AG10803 (cell line): ENCODE measurements at regions not wholly inside any gene's neighbourhood (a gene's known extent, or its start where the extent isn't known, plus 50 kb on each side); places are given as distances from the start of the nearest gene placed in this dataset.
A peak's percentile ranks its signal among the peaks of the same experiment; 100 is the strongest.
"Not testable (repeated sequence)": the region's sequence is repeated elsewhere in the genome, so short reads cannot be mapped to it uniquely, and the experiment has no call there.

Experiments
- DNase-seq: peaks from one replicate; pipeline ENCODE4 v3.0.0; 2010; ENCODE audit warnings: low read depth
- H3K4me3 ChIP-seq: 2 replicates; pipeline ENCODE4 v1.5.1; 2011; ENCODE audit warnings: mild to moderate bottlenecking, low read length, control low read depth
- TF ChIP-seq, protein P1 (sequence below): conservative IDR thresholded peaks from 2 replicates; pipeline ENCODE4 v1.5.1; 2011; ENCODE audit warnings: mild to moderate bottlenecking, low read length, control low read depth, inconsistent platforms

GRCh38 chr7:131034166-131034881, 293.4 kb upstream of the MKLN1 start:
- no peak overlapping the region for H3K4me3 ChIP-seq
- DNase-seq, result peak; percentile 37
- TF ChIP-seq, protein P1, sequence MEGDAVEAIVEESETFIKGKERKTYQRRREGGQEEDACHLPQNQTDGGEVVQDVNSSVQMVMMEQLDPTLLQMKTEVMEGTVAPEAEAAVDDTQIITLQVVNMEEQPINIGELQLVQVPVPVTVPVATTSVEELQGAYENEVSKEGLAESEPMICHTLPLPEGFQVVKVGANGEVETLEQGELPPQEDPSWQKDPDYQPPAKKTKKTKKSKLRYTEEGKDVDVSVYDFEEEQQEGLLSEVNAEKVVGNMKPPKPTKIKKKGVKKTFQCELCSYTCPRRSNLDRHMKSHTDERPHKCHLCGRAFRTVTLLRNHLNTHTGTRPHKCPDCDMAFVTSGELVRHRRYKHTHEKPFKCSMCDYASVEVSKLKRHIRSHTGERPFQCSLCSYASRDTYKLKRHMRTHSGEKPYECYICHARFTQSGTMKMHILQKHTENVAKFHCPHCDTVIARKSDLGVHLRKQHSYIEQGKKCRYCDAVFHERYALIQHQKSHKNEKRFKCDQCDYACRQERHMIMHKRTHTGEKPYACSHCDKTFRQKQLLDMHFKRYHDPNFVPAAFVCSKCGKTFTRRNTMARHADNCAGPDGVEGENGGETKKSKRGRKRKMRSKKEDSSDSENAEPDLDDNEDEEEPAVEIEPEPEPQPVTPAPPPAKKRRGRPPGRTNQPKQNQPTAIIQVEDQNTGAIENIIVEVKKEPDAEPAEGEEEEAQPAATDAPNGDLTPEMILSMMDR, result no peak

GRCh38 chr7:131035088-131035770, 292.4 kb upstream of the MKLN1 start:
- no peak for DNase-seq
- H3K4me3 ChIP-seq, result no peak overlapping the region
- TF ChIP-seq, protein P1, result no peak

- DNase-seq, result no peak
- no peak overlapping the region for H3K4me3 ChIP-seq
- TF ChIP-seq, protein P1, result no peak
These were observed 289.5 kb upstream of the MKLN1 start for GRCh38 chr7:131038153-131038552.

DNA sequence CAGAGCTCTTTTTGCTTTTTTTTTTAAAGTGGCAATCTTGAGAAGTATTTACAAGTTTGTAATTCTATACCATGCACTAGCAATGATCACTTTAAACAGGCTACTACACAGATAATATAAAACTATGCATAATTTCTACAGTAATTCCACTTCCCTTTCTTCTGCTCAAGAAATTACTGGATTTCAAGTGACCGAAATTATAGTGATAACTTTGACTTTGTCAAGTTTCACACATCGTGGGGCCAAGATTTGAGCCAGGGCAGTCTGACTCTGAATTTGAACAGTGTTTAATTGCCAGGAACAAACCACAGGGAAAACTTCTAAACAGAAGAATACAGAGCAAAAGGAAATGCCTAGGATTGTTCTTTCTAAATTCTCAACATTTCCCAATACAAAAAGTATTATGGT, 288.3 kb upstream of the MKLN1 start:
- TF ChIP-seq, protein P1, result no peak
- H3K4me3 ChIP-seq, result no peak overlapping the region
- peak; percentile 73 for DNase-seq

GRCh38 chr7:131039836-131040235, 287.8 kb upstream of the MKLN1 start:
- TF ChIP-seq, protein P1, result no peak
- H3K4me3 ChIP-seq, result peak overlapping the region; percentile 7; the same call in 1 of the 2 replicates
- DNase-seq, result peak; percentile 29

DNA sequence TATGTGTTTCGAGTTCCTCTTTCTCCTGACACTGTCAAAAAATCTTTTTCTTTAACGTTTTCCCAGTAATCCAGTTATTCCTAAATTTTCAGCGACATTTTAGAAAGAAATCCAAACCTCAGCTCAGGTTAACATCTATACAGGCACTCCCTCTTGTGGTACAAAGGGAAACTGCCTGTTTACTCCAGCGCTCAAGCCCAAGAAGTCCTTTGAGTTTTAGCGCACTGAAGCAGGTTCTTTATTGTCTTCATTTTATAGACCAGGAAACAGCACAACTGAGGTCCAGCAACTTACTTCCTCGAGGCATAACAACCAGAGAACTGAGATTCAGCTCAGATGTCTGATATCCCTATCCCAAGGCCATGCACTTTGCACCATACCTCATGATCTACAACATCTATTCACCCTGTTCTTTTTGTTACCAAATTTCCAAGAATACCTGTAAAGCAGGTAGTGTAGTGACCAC, 287.2 kb upstream of the MKLN1 start:
- TF ChIP-seq, protein P1, result peak; percentile 98
- no peak overlapping the region for H3K4me3 ChIP-seq
- DNase-seq, result peak; percentile 75

DNA sequence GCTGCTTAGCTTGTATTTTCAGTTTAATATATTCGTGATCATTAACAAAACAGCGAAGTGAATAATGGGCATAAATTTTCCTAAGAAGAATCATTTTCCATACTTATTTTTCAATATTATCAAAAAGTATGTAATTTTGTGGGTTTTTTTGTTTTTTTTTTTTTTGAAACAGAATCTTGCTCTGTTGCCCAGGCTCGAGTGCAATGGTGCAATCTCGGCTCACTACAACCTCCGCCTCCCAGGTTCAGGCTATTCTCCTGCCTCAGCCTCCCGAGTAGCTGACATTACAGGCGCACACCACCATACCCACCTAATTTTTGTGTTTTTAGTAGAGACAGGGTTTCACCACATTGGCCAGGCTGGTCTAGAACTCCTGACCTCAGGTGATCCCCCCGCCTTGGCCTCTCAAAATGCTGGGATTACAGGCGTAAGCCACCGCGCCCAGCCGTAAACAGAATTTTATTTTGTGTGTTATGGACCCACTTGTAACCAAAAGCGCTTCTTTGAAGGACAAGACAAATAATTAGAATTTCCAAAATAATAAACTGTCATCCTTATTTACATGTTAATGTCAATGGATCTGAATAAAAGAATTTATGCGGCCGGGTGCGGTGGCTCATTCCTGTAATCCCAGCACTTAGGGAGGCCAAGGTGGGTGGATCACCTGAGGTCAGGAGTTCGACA, 286.5 kb upstream of the MKLN1 start:
- not testable (repeated sequence) for H3K4me3 ChIP-seq, DNase-seq
